ENCODE measurements at regions not wholly inside any gene's neighbourhood (a gene's known extent, or its start where the extent isn't known, plus 50 kb on each side); places are given as distances from the start of the nearest gene placed in this dataset.

DNA sequence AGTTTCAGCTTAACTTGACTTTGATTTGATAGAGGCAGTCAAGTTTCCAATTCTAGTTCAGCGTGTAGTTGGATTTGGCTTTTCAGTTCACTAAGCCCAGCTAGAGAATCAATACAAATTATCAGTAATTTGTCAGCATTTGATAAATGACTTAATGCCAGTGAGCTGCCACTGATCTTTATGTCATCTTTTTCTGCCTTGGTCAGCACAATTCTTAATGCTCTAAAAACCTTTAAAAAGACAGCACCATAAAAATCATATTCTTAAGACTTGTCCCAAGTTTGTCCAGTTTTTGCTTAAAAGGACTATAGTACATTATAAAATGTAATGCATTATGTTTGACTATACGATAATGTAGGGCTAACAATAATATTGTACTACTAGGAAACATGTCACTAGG is 920.5 kb downstream of the LRFN5 start:
- Histone ChIP-seq H3K4me3 (no peak overlapping the region), H3K27ac (no peak overlapping the region), H3K9me3 (no peaks in the 10 kb centered on the region), H3K4me1 (no peaks in the 10 kb centered on the region), H3K27me3 (no peaks in the 10 kb centered on the region), H3K36me3 (no peaks in the 10 kb centered on the region)
- intact Hi-C loops (cut with DNase I), result no loop called here
- TF ChIP-seq POLR2AphosphoS5 (IDR thresholded peaks at IDR 0.05; ENCODE audit: insufficient read depth in 1 of 2, low read depth in 1 of 2) (no peak), POLR2A (IDR thresholded peaks at IDR 0.05) (no peak)
- TF ChIP-seq, protein P1, sequence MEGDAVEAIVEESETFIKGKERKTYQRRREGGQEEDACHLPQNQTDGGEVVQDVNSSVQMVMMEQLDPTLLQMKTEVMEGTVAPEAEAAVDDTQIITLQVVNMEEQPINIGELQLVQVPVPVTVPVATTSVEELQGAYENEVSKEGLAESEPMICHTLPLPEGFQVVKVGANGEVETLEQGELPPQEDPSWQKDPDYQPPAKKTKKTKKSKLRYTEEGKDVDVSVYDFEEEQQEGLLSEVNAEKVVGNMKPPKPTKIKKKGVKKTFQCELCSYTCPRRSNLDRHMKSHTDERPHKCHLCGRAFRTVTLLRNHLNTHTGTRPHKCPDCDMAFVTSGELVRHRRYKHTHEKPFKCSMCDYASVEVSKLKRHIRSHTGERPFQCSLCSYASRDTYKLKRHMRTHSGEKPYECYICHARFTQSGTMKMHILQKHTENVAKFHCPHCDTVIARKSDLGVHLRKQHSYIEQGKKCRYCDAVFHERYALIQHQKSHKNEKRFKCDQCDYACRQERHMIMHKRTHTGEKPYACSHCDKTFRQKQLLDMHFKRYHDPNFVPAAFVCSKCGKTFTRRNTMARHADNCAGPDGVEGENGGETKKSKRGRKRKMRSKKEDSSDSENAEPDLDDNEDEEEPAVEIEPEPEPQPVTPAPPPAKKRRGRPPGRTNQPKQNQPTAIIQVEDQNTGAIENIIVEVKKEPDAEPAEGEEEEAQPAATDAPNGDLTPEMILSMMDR (IDR thresholded peaks at IDR 0.05), result no peak
- DNase-seq (ENCODE audit: extremely low spot score in 2 of 2), result no peak

DNA sequence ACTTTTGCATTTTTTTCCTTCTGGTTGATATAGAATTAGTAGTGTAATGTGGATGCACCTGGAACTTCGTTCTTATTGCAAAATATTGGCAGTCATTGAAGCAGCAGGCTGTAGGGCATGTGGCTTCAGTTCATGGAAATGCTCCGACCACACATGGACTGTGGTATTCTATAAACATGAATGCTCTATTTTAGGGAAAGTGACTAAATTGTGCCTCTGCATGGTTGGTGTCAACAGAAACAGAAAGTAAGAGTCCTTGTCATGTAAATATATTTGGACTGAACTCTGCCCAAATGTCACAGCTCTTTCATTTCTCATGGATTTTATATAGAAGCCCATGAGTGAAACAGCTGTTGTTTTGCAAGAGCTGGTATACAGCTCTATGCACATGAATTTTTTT is 917.0 kb downstream of the LRFN5 start:
- no peak overlapping the region for H3K4me3 ChIP-seq
- no peaks in the 10 kb centered on the region for H3K36me3 ChIP-seq
- H3K27ac ChIP-seq, result no peak overlapping the region
- H3K4me1 ChIP-seq, result no peaks in the 10 kb centered on the region
- intact Hi-C loops (cut with DNase I), result no loop called here
- H3K27me3 ChIP-seq, result no peaks in the 10 kb centered on the region
- TF ChIP-seq POLR2A (IDR thresholded peaks at IDR 0.05) (no peak), POLR2AphosphoS5 (IDR thresholded peaks at IDR 0.05; ENCODE audit: insufficient read depth in 1 of 2, low read depth in 1 of 2) (no peak)
- TF ChIP-seq, protein P1 (IDR thresholded peaks at IDR 0.05), result no peak
- H3K9me3 ChIP-seq, result no peaks in the 10 kb centered on the region
- no peak for DNase-seq (ENCODE audit: extremely low spot score in 2 of 2)

DNA sequence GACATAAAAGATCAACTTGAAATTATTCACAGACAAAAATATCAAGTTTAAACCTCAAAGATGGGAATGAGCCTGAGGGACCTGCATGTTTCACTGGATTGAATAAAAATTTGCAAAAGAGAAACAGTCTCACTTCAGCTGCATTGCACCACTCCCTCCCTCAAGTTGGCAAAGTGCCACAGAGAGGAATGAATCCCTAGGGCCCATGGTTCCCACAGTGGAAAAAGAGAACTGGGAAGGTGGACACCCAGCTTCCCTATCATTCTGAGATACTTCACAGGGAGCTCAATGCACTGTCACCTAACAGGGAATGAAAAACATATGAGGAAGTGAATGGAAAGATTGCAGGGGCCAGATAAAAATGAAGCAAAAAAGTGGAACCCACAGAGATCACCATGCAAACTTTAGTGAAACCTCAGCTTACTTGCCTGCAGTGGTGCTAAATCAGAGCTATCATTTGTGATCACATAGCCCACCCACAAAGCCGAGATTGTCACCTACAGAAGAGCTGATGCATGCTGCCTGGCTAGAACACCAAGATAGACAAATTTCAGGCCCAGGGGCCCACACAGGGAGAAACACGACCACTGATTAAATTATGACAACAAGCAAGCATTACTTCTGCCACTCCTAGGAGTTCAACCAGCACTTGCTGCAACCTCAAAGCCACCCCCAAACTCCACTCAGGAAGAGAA is 911.3 kb downstream of the LRFN5 start:
- Histone ChIP-seq H3K36me3 (no peaks in the 10 kb centered on the region), H3K4me1 (no peaks in the 10 kb centered on the region), H3K4me3 (no peak overlapping the region), H3K27me3 (no peaks in the 10 kb centered on the region), H3K9me3 (no peaks in the 10 kb centered on the region), H3K27ac (no peak overlapping the region)
- no peak for DNase-seq (ENCODE audit: extremely low spot score in 2 of 2)
- TF ChIP-seq POLR2A (IDR thresholded peaks at IDR 0.05), result no peak
- no peak for TF ChIP-seq POLR2AphosphoS5 (IDR thresholded peaks at IDR 0.05; ENCODE audit: insufficient read depth in 1 of 2, low read depth in 1 of 2)
- TF ChIP-seq, protein P1 (IDR thresholded peaks at IDR 0.05), result no peak
- intact Hi-C loops (cut with DNase I), result no loop called here

DNA sequence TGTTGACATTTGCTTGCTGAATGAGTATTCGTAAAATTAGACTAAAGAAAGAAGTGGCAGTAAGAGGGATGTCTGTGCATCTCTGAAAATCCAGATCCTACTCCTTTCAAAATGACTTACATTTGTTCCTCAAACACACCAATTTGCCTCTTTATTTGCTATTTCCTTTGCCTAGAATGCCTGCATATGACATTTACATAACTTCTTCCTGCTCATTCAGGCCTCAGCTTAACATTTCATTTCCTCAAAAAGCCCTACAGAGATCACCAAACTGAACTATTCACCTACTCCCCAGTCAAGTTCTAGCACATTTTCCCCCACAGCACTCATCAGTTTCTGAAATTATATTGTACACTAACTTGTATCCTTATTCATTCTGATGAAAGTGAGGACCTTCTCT is 907.2 kb downstream of the LRFN5 start:
- TF ChIP-seq POLR2A (IDR thresholded peaks at IDR 0.05), result no peak
- Histone ChIP-seq H3K27ac (no peak overlapping the region), H3K9me3 (no peaks in the 10 kb centered on the region), H3K4me3 (no peak overlapping the region), H3K36me3 (no peaks in the 10 kb centered on the region), H3K4me1 (no peaks in the 10 kb centered on the region), H3K27me3 (no peaks in the 10 kb centered on the region)
- no peak for DNase-seq (ENCODE audit: extremely low spot score in 2 of 2)
- intact Hi-C loops (cut with DNase I), result no loop called here

DNA sequence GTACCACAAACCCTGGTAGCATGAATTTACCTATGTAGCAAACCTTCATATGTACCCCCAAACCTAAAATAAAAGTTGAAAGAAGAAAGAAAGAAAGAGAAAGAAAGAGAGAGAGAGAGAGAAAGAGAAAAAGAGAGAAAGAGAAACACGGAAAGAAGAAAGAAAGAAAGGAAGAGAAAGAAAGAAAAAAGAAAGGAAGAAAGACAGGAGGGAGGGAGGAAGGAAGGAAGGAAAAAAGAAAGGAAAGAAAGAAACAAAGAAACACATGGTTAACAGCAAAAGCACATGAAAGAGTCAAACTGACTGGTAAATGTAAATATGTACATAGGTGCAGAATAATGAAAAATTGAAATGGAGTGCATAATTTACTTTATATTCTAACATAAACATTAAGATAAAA is 903.4 kb downstream of the LRFN5 start:
- Histone ChIP-seq H3K27me3 (no peaks in the 10 kb centered on the region), H3K9me3 (no peaks in the 10 kb centered on the region), H3K4me3 (no peak overlapping the region), H3K27ac (no peak overlapping the region), H3K36me3 (no peaks in the 10 kb centered on the region), H3K4me1 (no peaks in the 10 kb centered on the region)
- intact Hi-C loops (cut with DNase I), result no loop called here
- no peak for DNase-seq (ENCODE audit: extremely low spot score in 2 of 2)
- TF ChIP-seq POLR2A (IDR thresholded peaks at IDR 0.05), result no peak
- no peak for TF ChIP-seq POLR2AphosphoS5 (IDR thresholded peaks at IDR 0.05; ENCODE audit: insufficient read depth in 1 of 2, low read depth in 1 of 2)
- TF ChIP-seq, protein P1 (IDR thresholded peaks at IDR 0.05), result no peak
